GM19324 (cell line): ENCODE measurements at regions not wholly inside any gene's neighbourhood (a gene's known extent, or its start where the extent isn't known, plus 50 kb on each side); places are given as distances from the start of the nearest gene placed in this dataset.
"Not testable (repeated sequence)": the region's sequence is repeated elsewhere in the genome, so short reads cannot be mapped to it uniquely, and the experiment has no call there.

Experiments
- ATAC-seq: cut with Tn5 transposase; IDR thresholded peaks from one replicate; pipeline ENCODE4 v1.9.1; 2021; ENCODE audit warnings: mild to moderate bottlenecking, moderate library complexity; ENCODE audit not compliant: unreplicated experiment, low FRiP score

DNA sequence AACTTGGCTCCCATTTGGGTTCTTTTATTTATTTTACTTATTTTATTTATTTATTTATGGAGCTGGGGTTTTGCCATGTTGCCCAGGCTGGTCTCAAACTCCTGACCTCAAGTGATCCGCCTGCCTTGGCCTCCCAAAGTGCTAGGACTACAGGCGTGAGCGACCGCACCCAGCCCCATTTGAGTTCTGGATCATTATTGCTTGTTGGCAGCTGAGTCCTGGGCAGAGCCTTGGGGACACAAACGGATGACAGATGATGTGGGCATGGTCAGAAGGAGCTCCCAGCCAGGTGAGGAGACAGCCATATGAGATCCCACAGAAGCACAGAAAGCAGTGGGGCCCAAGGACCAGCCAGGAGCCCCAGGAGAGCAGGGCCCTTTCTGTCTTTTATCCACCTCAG, 254.0 kb downstream of the MATN1 start:
- no peak for ATAC-seq

DNA sequence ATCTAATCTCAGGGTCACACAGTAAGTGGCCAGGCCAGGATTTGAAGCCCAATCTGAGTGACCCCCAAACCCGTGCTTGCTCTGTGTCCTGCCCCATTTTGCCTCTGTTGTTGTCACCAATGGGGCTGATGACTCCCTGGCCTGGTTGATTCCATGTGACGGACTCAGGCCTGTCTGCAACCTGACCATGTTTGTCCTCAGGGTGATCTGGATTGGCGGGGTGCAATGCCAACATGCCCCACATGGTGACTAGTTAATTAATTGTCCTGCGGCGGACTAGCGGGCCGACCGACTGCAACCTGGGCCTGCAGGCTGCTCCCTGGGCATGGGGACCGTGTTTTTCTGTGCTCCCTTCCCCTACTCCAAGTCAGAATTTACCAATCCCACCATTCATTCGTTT, 256.3 kb downstream of the MATN1 start:
- no peak for ATAC-seq

DNA sequence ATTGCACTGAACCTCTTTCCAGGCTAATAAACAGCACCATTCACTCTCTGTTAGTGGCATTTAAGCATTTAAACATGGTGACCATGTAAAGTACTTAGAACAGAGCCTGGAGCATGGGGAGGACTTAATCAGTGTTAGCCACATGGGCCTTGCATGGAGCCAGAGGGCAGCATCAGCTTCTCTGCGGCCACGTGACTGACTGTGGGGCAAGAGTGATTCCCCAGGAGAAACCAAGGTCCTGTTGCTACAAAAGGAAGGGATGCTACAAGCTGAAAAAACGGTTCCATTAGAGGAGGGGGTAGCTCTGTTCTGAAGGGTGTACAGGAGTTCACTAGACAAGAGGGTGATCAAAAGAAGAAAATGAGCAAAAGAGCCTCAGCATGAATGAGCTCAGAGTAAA, 256.8 kb downstream of the MATN1 start:
- no peak for ATAC-seq

DNA sequence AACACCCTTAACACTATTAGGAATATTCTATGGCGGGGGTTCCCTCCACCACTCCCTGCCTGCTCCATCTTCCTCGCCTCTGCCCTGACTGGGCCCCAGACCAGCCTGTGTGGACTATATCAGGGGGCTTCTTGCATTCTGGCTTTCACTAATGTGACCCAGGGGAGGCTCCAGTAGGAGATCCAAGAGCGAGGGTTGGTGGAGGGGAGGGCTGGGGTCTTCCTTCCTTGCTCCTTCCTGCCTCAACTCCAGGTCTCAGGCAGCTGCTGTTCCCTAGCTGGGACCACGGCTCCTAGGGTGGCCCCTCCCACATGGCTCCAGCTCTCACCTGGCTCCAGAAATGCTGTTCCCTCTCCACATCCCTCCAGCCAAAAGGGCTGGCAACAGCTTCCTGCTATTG, 257.4 kb downstream of the MATN1 start:
- ATAC-seq = no peak

DNA sequence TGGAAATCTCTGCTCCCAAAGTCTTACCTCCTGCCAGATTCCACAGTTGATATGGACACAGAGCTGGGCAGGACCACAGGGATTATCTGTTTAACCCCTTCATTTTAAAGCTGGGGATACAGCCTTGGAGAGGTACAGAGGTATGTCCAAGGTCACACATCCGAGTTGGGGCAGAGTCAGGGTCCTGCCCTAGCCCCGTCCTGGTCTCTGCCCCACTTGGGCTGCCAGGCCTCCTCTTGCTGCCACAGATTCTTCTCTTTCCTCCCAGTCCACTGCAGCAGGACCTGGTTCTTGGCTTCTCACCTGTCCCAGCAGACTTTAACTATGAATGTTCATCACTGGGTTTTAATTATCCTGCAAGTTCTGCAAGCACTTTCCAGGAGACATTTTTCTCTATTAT, 258.3 kb downstream of the MATN1 start:
- ATAC-seq = no peak

DNA sequence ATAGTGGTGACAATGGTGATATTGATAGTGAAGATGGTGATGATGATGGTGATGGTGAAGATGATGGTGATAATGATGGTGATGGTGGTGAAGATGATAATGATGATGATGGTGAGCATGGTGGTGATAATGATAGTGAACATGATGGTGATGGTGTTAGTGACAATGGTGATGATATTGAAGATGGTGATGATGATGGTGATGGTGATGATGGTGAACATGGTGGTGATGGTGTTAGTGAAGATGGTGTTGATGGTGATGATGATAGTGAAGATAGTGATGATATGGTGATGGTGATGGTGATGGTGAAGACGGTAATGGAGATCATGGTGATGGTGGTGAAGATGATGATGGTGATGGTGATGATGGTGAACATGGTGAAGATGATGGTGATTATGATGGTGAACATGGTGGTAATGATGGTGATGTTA, 259.2 kb downstream of the MATN1 start:
- ATAC-seq = no peak

DNA sequence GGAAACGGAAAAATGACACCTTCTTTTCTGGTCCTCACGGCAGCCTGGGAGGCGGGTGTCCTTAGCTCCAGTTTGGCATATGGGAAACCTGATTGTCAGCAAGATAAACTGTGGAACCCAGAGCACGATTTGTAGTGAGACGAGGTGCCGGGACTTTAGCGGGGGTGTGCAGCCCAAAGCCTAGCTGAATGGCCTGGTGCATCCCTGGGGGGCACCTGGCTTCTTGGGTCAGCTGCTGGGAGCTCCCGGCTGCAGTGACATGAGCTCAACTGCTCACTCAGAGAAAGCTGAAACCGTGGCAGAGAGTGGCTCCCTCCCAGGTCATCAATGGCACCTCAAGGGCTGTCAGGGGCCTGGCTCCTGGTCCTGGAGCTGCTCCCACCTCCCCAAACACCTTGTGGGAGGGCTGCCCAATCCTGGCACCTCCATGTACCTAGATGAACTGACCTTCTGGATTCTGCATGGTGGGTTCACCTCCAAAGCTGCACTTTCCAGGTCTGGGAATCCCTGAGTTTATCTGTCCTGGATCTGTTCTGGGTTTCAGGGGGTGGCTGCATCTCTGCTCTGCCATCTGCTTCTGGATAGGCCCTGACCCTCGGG, 260.5 kb downstream of the MATN1 start:
- ATAC-seq = no peak

DNA sequence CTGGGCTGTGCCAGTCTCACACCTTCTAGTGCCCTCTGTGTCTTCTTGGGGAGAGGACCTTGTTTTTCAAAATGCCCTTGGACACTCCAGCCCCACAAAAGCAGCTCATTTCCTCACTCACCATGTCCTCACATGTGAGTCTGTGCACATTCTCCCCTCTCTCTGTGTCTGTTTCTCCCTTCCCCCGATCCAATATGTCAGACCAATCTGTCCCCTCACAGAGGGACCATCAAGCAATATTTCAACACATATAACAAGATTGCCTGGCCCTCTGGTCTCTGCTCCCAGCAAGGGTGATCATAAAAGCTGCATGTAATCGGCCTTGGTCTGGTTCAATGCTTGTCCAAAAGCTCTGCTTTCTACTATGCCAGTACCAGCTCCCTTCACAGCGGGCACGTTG, 261.2 kb downstream of the MATN1 start:
- no peak for ATAC-seq

DNA sequence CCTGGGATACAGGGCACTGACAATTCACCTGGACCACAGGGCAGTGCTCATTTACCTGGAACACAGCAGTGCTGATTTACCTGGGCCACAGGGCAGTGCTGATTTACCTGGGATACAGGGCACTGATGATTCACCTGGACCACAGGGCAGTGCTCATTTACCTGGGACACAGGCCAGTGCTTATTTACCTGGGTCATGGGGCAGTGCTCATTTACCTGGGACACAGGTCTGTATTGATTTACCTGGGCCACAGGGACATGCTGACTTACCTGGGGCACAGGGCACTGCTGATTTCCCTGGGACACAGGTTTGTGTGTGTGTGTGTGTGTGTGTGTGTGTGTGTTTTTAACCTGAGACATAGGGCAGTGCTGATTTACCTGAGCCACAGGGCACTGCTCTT, 261.7 kb downstream of the MATN1 start:
- no peak for ATAC-seq

DNA sequence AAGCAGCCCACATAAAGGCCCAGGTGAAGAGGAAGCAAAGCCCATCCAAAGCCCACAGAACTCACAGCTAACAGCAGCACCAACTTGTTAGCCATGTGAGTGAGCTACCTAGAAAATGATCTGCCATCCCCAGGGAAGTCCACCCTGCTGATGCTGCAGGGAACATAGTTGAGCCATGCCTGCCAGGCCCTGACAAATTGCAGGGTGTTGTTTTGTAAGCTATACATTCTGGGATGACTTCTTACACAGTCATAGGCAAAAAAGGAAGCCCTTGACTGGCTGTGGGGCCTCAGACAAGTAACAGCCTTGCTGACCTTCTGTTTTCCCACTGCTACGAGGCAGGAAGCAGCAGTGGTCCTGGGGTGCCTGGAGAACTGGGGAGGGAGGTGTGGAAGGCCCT, 262.7 kb downstream of the MATN1 start:
- ATAC-seq = no peak

DNA sequence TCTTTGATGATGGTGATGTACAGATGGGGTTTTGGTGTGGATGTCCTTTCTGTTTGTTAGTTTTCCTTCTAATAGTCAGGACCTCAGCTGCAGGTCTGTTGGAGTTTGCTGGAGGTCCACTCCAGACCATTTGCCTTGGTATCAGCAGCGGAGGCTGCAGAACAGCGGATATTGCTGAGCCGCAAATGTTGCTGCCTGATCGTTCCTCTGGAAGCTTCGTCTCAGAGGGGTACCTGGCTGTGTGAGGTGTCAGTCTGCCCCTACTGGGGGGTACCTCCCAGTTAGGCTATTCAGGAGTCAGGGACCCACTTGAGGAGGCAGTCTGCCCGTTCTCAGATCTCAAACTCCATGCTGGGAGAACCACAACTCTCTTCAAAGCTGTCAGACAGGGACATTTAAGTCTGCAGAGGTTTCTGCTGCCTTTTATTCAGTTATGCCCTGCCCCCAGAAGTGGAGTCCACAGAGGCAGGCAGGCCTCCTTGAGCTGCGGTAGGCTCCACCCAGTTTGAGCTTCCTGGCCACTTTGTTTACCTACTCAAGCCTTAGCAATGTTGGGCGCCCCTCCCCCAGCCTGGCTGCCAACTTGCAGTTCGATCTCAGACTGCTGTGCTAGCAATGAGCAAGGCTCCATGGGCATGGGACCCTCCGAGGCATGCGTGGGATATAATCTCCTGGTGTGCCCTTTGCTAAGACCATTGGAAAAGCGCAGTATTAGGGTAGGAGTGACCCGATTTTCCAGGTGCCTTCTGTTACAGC, 264.5 kb downstream of the MATN1 start:
- not testable (repeated sequence) for ATAC-seq

DNA sequence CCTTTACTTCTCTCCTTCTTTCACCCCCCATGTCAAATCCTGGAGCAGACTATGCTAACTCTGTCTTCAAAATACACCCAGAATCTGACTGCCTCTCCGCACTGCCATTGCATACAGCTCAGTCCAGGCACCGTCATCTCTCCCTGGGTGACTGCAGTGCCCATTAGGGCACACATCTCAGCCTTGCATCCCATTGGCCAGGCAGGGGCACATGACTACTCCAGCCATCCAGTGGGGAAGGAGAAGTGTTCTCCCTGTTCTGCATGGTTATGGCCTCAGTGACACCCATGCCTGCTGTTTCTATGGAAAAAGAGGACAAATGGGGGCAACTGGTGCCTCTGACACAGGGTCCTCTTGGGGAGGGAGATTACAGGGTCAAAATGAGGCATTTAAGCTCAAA, 270.5 kb downstream of the MATN1 start:
- no peak for ATAC-seq

DNA sequence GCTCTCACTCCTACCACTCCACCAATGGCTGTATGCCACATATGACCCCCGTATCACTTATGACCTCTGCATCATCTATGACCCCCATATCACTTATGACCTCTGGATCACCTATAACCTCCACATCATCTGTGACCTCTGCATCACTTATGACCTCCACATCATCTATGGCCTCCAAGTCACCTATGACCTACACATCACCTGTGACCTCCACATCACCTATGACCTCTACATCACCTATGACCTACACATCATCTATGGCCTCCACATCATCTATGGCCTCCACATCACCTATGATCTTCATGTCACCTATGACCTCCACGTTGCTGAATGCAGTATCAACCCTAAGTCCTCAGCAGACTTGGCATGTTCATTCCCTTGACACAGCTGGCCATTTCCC, 271.2 kb downstream of the MATN1 start:
- ATAC-seq = no peak

DNA sequence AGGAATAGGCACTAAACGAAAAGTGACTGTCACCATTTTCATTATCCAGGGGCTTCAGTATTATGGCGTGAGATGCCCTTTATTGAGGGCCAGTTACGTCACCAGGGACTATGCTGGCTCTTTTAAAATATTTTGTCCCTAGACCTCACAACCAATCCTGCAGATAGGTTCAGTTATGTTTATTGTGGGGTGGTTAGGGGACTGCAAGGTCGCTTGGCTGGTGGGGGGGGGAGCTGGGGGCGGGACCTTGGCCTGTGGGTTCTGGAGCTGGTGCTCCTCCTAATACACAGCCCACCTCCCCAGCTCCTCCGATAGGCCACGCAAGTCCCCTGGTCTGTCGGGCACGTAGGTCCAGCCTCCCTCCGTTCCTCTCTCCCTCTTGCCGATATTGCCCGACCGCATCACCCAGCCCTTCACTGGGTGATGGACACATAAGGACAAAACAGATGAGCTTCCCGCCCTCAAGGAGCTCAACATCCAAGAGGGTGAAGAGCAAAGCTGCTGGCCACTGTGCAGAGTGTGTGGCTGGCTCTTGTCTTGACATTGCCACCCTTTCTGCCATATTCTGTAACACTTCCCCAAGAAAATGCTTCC, 271.8 kb downstream of the MATN1 start:
- ATAC-seq = no peak

DNA sequence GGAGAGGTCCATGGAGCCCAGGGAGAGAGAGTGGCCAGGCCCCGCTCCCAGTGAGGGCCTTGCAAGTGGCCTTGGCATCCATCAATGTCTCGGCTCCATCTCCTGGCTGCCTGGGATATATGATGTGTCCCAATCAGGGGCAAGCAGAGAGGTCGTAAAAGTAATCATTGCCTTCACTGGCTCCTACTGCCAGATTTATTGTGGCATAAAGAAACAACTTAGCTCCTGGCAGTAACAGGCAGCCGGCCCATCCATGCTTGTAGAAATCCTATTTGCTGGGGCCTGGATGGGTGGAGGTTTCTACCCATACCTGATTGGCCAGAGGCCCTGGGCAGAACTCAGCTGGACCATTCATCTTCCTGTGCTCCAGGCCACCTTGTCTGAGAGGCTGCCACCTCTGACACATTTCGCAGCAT, 272.6 kb downstream of the MATN1 start:
- no peak for ATAC-seq

DNA sequence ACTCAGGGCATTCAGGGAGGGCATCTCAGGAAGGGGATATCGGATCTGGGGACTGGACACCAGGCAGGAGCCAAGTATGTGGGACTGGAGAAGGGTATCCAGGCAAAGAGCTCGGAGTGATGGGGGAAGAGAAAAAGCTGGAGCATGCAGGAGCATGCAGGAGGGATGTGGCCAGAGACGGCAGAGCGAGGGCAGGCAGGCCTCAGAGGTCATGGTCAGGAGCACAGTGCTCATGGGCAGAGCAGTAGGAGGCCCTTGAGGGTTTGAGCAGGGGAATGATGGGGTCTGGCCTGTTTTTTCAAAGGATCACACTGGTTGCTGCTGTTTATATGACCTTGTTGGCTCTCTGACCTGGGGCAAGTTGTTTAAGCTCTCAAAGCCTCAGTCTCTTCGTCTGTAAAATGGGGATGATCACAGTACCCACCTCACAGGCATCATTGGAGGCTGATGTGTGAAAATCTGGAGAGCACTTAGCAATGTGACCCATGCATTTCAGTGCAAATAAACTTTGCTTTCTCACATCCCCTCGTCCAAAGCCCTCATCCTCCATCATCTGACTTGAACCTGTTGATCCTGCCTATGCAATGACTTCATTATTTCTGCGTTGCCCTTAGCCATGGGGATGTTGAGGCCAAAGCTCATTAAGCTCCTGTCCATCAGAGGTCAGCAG, 273.1 kb downstream of the MATN1 start:
- ATAC-seq = no peak

DNA sequence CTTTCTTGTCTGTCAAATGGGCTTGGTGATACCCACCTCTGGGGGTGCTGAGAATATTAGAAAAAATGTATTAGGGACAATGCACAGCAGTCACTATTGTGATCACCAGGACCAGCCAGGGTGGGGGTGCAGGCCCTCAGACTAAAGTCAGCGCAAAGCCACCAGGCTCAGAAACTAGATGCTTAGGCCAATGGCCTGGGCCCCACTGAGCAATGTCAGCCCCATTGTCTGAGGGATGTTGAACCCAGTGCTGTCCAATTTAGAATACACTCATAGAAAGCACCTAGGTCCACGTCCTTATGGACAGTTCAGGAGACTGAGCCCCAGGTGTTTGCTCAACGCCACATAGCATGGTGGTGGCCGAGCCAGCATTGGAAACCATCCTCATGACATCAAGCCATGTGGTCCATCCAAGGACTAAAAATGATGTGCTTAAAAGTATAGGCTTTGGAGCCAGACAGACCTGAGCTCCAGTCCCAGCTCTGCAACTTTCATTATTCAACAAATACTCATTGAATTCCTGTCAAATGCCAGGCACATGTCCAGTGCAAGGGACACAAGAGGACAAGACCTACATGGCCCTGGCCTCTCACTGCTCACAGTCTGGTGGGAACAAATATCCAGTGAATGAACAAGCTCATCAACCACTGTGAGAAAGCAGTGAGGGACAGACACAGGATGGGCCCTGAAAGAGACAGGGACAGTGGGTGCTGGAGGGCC, 273.8 kb downstream of the MATN1 start:
- ATAC-seq = no peak

DNA sequence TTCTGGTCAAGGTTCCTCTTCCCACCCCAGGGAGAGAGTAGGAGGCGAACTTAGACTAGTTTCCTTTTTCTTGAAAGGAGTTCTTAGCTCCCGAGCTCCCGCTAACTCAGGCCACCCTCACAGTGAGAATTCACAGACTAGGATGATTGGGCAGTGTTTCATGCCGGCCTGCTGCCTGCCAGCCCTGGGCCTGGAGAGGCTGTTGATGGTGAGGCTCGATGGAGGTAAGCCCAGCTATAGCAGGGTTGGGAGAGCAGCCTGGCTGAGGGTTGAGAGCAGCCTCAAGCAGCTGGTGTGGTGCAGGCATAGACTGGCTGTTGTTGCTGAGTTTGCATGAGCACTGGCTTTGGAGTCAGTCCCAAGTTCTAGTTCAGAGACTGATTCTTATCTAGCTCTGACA, 274.4 kb downstream of the MATN1 start:
- ATAC-seq = no peak

DNA sequence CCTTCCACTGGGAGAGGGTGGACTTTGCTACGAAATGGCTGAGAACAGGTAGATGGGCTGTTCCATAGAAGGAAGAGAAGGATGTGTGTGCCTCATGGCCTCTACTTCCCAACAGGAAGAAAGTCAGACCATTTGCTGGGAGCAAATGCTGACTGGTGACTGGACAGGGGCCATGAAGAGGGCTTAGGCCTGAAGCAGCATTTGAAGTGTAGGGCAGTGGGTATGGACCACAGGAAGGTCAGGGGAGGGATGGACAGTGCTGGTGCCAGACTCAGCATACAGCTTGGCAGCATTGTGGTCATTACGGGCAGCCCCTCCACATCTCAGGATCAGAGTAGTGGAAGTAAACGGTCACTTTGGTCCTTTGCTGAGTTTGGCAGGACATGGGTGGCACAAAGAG, 275.7 kb downstream of the MATN1 start:
- ATAC-seq = no peak

DNA sequence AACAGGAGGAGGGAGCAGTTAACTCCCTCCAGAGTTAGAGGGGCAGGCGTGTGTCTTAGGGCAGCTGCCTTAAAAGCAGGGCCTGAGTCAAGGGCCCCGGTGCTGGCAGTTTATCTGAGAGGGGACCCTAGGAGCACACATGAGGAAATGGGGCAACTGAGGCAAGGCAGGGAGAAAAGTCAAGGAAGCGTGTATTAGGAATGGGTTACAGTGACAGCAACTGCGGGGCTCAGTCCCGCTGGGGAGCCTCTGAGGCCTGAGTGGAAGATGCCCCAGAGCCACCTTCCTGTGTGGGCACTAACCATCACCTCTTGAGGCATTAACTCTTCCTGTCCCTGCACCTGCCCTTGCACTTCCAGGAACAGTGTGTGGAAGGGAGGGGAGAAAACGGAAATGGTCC, 276.3 kb downstream of the MATN1 start:
- ATAC-seq = no peak

DNA sequence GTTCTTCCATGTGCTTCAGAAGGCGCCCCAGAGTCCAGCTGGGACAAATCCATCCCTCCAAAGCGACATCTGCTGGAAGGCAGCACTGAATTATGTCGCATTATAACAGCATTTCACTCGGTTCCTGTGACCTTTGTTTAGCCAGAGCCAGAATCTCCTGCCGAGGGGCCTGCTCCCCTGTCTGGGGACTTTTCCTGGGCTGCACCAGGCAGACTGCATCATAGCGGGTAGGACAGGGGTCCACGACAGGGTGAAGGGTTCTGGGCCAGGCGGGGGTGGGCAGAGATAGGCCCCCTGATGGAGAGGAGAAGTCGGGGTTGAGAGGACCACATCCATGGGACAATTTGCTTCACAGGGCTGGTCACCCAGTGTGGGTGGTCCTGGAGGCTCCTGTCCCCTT, 276.9 kb downstream of the MATN1 start:
- no peak for ATAC-seq
